HL-60 (cell line): ENCODE measurements at regions not wholly inside any gene's neighbourhood (a gene's known extent, or its start where the extent isn't known, plus 50 kb on each side); places are given as distances from the start of the nearest gene placed in this dataset.

Source experiments
- POLR2AphosphoS5 ChIP-seq: IDR thresholded peaks from 2 replicates; pipeline ENCODE4 v1.6.1; 2012; ENCODE audit warnings: low read depth
- TF ChIP-seq, protein P1 (sequence below): IDR thresholded peaks from one replicate; pipeline ENCODE4 v1.5.1; 2011; ENCODE audit warnings: low read length, control low read depth, inconsistent platforms; ENCODE audit not compliant: insufficient read depth

DNA sequence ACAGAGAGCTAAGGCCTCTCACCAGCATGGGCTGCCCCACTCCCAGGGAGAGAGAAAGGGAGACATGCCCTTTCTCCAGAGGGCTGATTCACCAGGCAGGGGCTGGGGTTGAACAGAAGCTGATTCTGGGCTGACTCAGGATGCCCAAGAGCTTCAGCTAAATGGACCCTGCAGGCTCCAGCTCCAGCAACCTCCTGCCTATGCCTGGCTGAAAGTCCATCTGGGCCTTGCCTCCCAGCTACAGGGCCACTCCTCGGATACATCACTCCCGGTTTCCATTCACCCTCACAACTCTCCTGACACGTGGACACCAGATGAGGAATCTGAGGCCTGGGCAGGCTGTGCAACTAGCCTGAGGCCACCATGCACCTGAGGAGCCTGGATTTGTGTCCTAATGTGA lies 215.5 kb downstream of the BUD13 start:
- no peak for TF ChIP-seq POLR2AphosphoS5
- TF ChIP-seq, protein P1, sequence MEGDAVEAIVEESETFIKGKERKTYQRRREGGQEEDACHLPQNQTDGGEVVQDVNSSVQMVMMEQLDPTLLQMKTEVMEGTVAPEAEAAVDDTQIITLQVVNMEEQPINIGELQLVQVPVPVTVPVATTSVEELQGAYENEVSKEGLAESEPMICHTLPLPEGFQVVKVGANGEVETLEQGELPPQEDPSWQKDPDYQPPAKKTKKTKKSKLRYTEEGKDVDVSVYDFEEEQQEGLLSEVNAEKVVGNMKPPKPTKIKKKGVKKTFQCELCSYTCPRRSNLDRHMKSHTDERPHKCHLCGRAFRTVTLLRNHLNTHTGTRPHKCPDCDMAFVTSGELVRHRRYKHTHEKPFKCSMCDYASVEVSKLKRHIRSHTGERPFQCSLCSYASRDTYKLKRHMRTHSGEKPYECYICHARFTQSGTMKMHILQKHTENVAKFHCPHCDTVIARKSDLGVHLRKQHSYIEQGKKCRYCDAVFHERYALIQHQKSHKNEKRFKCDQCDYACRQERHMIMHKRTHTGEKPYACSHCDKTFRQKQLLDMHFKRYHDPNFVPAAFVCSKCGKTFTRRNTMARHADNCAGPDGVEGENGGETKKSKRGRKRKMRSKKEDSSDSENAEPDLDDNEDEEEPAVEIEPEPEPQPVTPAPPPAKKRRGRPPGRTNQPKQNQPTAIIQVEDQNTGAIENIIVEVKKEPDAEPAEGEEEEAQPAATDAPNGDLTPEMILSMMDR: no peak
